PC-9 (cell line): ENCODE measurements at regions not wholly inside any gene's neighbourhood (a gene's known extent, or its start where the extent isn't known, plus 50 kb on each side); places are given as distances from the start of the nearest gene placed in this dataset.

Experiments used
- BruUV-seq: library from RNA; stranded (reverse); fragments of 400-500 nt; replicated peaks from 2 replicates; lab custom pipeline; 2021; lab: Mats Ljungman, UMichigan
- CTCF ChIA-PET: fragments of 300-600 bp; sonication (Branson Sonifier 250); formaldehyde crosslinking; loops from one replicate; lab custom pipeline; 2022; ENCODE audit warnings: antibody characterized with exemption; lab: Charles Lee
- POLR2A ChIA-PET: fragments of 300-600 bp; sonication (Branson Sonifier 250); formaldehyde crosslinking; loops from one replicate; lab custom pipeline; 2022; ENCODE audit warnings: antibody characterized with exemption; ENCODE audit not compliant: unreplicated experiment; lab: Charles Lee
- DNase-seq, 2 experiments: peaks; one replicate each; pipeline versions ENCODE4 v3.0.0 to v3.0.0-alpha.2; 2015 to 2022; ENCODE audit warnings: mixed read lengths in 1 of 2
- H2AFZ ChIP-seq: fragments of 200-600 bp; sonication (generic); 2 replicates; pipeline ENCODE4 v1.8.1; 2017; ENCODE audit warnings: antibody characterized with exemption
- H3F3A ChIP-seq: fragments of 200-600 bp; sonication (generic); 2 replicates; pipeline ENCODE4 v1.8.1; 2017; ENCODE audit warnings: antibody characterized with exemption, mild to moderate bottlenecking, low read depth; ENCODE audit not compliant: insufficient read depth
- H3K27ac ChIP-seq: fragments of 200-600 bp; sonication (generic); 2 replicates; pipeline ENCODE4 v1.6.1; 2016; ENCODE audit warnings: mixed run types
- H3K27me3 ChIP-seq: fragments of 200-600 bp; sonication (generic); 2 replicates; pipeline ENCODE4 v1.6.1; 2016; ENCODE audit warnings: low read depth, mixed run types; ENCODE audit not compliant: insufficient read depth
- H3K36me3 ChIP-seq: fragments of 200-600 bp; sonication (generic); 2 replicates; pipeline ENCODE4 v1.6.1; 2016; ENCODE audit warnings: low read depth, mixed run types
- H3K4me1 ChIP-seq: fragments of 200-600 bp; sonication (generic); replicated peaks from 2 replicates; pipeline ENCODE4 v1.6.1; 2016; ENCODE audit warnings: mixed run types; ENCODE audit not compliant: insufficient read depth
- H3K4me2 ChIP-seq: fragments of 200-600 bp; sonication (generic); 2 replicates; pipeline ENCODE4 v1.6.1; 2017; ENCODE audit warnings: mixed run types
- H3K4me3 ChIP-seq: fragments of 200-600 bp; sonication (generic); 2 replicates; pipeline ENCODE4 v1.6.1; 2016; ENCODE audit warnings: mixed run types
- H3K79me2 ChIP-seq: fragments of 200-600 bp; sonication (generic); 2 replicates; pipeline ENCODE4 v1.6.1; 2017; ENCODE audit warnings: low read depth, mixed run types
- H3K9me2 ChIP-seq: fragments of 200-600 bp; sonication (generic); 2 replicates; pipeline ENCODE4 v1.8.1; 2017; ENCODE audit warnings: mild to moderate bottlenecking; ENCODE audit not compliant: insufficient read depth
- H3K9me3 ChIP-seq: fragments of 200-600 bp; sonication (generic); 2 replicates; pipeline ENCODE4 v1.8.1; 2016; ENCODE audit warnings: low read depth; ENCODE audit not compliant: insufficient read depth
- H4K20me1 ChIP-seq: fragments of 200-600 bp; sonication (generic); 2 replicates; pipeline ENCODE4 v1.8.1; 2017; ENCODE audit not compliant: insufficient read depth
- EZH2 ChIP-seq: fragments of 200-600 bp; sonication (generic); IDR thresholded peaks from 2 replicates; pipeline ENCODE4 v1.8.0; 2017; ENCODE audit warnings: antibody characterized with exemption, low read depth
- intact Hi-C: fragments of 100-400 bp; cut with micrococcal nuclease; formaldehyde crosslinking; loops from one replicate; pipeline ENCODE4 v1.10.0; 2022; ENCODE audit not compliant: unreplicated experiment
- TF ChIP-seq, protein P1 (sequence below): fragments of 200-600 bp; sonication (generic); conservative IDR thresholded peaks from 2 replicates; pipeline ENCODE4 v1.6.1; 2017; ENCODE audit warnings: mixed run types, antibody characterized with exemption, mild to moderate bottlenecking, moderate library complexity

DNA sequence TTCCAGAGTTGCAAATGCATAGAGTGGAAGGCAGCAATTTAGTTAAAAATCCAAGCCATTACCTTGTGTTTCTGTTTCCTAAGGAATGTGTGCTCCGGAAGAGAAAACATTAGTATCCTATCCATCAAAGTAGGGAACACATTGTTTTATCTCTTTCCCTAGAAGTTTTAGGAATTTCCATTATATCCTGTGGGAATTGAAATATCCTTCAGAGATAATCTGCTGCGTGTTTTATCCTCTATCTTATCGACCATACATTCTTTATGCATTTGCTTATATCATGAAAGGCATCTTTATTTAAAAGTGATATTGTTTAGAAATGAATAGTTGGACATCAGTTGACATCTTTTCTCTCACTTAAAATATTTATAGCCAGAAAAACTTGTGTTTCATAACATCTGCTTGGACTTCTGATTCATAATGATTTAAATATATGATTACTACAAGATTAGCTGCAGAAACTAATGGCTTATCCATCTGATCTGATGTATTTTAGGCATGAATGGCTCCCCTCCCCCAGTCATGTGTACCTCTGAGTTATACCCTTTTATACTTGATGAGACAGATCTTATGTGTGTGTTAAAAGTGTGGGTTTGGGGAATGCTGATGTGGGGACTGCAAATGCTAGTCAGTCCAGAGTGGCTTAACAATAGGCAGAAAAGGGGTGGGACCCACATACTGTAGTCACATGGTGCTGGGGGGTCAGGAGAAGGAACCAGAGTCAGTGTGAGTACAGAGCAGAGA, 136.2 kb upstream of the ARHGAP28 start:
- intact Hi-C loops: no loop called here
- no peak overlapping the region for H2AFZ ChIP-seq
- ChIA-PET POLR2A (no interaction called here), CTCF (no interaction called here)
- H3K27me3 ChIP-seq: peaks cover 16% of the 10 kb centered on the region; the same call in 1 of the 2 replicates
- H4K20me1 ChIP-seq: no peaks in the 10 kb centered on the region
- no peak overlapping the region for H3K4me2 ChIP-seq
- no peaks in the 10 kb centered on the region for H3K36me3 ChIP-seq
- BruUV-seq: no TSS peak
- H3K4me3 ChIP-seq: no peak overlapping the region
- TF ChIP-seq EZH2: no peak
- TF ChIP-seq, protein P1, sequence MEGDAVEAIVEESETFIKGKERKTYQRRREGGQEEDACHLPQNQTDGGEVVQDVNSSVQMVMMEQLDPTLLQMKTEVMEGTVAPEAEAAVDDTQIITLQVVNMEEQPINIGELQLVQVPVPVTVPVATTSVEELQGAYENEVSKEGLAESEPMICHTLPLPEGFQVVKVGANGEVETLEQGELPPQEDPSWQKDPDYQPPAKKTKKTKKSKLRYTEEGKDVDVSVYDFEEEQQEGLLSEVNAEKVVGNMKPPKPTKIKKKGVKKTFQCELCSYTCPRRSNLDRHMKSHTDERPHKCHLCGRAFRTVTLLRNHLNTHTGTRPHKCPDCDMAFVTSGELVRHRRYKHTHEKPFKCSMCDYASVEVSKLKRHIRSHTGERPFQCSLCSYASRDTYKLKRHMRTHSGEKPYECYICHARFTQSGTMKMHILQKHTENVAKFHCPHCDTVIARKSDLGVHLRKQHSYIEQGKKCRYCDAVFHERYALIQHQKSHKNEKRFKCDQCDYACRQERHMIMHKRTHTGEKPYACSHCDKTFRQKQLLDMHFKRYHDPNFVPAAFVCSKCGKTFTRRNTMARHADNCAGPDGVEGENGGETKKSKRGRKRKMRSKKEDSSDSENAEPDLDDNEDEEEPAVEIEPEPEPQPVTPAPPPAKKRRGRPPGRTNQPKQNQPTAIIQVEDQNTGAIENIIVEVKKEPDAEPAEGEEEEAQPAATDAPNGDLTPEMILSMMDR: no peak
- H3F3A ChIP-seq: no peaks in the 10 kb centered on the region
- no peaks in the 10 kb centered on the region for H3K9me2 ChIP-seq
- H3K79me2 ChIP-seq: no peaks in the 10 kb centered on the region
- no peak for DNase-seq
- no peak overlapping the region for H3K27ac ChIP-seq
- no peaks in the 10 kb centered on the region for H3K4me1 ChIP-seq
- H3K9me3 ChIP-seq: no peaks in the 10 kb centered on the region

- H3K4me1 ChIP-seq: no peaks in the 10 kb centered on the region
- TF ChIP-seq, protein P1: no peak
- TF ChIP-seq EZH2: no peak
- no peaks in the 10 kb centered on the region for H3K79me2 ChIP-seq
- no peaks in the 10 kb centered on the region for H3K36me3 ChIP-seq
- no peaks in the 10 kb centered on the region for H3K9me3 ChIP-seq
- CTCF ChIA-PET: no interaction called here
- DNase-seq: no peak
- H4K20me1 ChIP-seq: no peaks in the 10 kb centered on the region
- no peaks in the 10 kb centered on the region for H3K9me2 ChIP-seq
- H3K4me2 ChIP-seq: no peak overlapping the region
- H3K27me3 ChIP-seq: peaks cover 26% of the 10 kb centered on the region; the same call in 1 of the 2 replicates
- POLR2A ChIA-PET: no interaction called here
- BruUV-seq: no TSS peak
- no peak overlapping the region for H3K4me3 ChIP-seq
- H2AFZ ChIP-seq: no peak overlapping the region
- H3K27ac ChIP-seq: no peak overlapping the region
- no peaks in the 10 kb centered on the region for H3F3A ChIP-seq
- intact Hi-C loops: no loop called here
Observed at GRCh38 chr18:6595666-6596065, 133.8 kb upstream of the ARHGAP28 start.

- no TSS peak for BruUV-seq
Observed at GRCh38 chr18:6598657-6599056, 130.9 kb upstream of the ARHGAP28 start.

More at GRCh38 chr18:6598657-6599056, 130.9 kb upstream of the ARHGAP28 start:
- Histone ChIP-seq H3K79me2 (no peaks in the 10 kb centered on the region), H3K36me3 (no peaks in the 10 kb centered on the region), H3K4me2 (no peak overlapping the region), H3K4me1 (no peaks in the 10 kb centered on the region), H3K4me3 (no peak overlapping the region), H2AFZ (no peak overlapping the region), H3K27ac (no peak overlapping the region), H3K9me3 (no peaks in the 10 kb centered on the region), H3K27me3 (peaks cover 20% of the 10 kb centered on the region; the same call in 1 of the 2 replicates), H3F3A (no peaks in the 10 kb centered on the region), H4K20me1 (no peaks in the 10 kb centered on the region), H3K9me2 (no peaks in the 10 kb centered on the region)
- no peak for TF ChIP-seq EZH2
- TF ChIP-seq, protein P1: no peak
- ChIA-PET CTCF (no interaction called here), POLR2A (no interaction called here)
- intact Hi-C loops: no loop called here
- no peak for DNase-seq
